ENCODE measurements at regions not wholly inside any gene's neighbourhood (a gene's known extent, or its start where the extent isn't known, plus 50 kb on each side); places are given as distances from the start of the nearest gene placed in this dataset.

DNA sequence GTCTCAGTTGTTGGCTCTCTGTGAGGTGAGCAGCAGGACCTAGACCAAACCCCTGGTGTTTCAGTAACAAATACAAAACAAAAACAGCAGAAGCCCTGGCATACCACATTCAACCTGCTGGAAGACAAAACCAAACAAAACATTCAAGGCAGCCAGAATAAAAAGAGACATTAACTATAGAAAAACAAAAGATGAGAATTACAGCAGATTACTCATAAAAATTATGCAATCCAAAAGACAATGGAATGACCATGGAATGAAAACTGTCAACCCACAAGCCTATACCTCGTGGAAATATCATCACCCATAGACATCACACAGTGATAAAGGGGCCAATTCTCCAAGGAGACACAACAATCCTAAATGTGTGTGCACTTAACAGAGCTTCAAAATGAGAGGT, 106.0 kb upstream of the IQSEC1 start:
- ChIA-PET POLR2A (no interaction called here), CTCF (no interaction called here)
- Mint-ChIP-seq H3K36me3 (ENCODE audit: low read depth) (no peaks in the 10 kb centered on the region), H3K27me3 (peaks cover 4% of the 10 kb centered on the region), H3K4me1 (ENCODE audit: low read depth) (no peaks in the 10 kb centered on the region), H3K9me3 (peaks cover 15% of the 10 kb centered on the region), H3K27ac (no peak overlapping the region), H3K4me3 (no peak overlapping the region)
- Histone ChIP-seq H3K36me3 (ENCODE audit: insufficient read depth, low read length) (no peaks in the 10 kb centered on the region), H3K27ac (ENCODE audit: low read depth in 1 of 2, low read length in 2 of 2) (no peak overlapping the region), H3K27me3 (ENCODE audit: control insufficient read depth in 1 of 2, insufficient read depth in 2 of 2, low read length in 2 of 2) (peaks cover 0 to 2% of the 10 kb centered on the region in 2 experiments), H3K4me1 (ENCODE audit: insufficient read depth, low read length) (no peaks in the 10 kb centered on the region), H3K4me3 (ENCODE audit: low read length) (no peak overlapping the region), H3K9me3 (ENCODE audit: control insufficient read depth in 1 of 2, insufficient read depth in 1 of 2, low read length in 2 of 2) (peaks cover 8 to 32% of the 10 kb centered on the region in 2 experiments)
- TF ChIP-seq, protein P1, sequence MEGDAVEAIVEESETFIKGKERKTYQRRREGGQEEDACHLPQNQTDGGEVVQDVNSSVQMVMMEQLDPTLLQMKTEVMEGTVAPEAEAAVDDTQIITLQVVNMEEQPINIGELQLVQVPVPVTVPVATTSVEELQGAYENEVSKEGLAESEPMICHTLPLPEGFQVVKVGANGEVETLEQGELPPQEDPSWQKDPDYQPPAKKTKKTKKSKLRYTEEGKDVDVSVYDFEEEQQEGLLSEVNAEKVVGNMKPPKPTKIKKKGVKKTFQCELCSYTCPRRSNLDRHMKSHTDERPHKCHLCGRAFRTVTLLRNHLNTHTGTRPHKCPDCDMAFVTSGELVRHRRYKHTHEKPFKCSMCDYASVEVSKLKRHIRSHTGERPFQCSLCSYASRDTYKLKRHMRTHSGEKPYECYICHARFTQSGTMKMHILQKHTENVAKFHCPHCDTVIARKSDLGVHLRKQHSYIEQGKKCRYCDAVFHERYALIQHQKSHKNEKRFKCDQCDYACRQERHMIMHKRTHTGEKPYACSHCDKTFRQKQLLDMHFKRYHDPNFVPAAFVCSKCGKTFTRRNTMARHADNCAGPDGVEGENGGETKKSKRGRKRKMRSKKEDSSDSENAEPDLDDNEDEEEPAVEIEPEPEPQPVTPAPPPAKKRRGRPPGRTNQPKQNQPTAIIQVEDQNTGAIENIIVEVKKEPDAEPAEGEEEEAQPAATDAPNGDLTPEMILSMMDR (IDR thresholded peaks at IDR 0.05): no peak
- intact Hi-C loops (cut with DNase I, micrococcal nuclease): no loop called here
- ATAC-seq (ENCODE audit: poor library complexity) (no peak), DNase-seq (no peak)

DNA sequence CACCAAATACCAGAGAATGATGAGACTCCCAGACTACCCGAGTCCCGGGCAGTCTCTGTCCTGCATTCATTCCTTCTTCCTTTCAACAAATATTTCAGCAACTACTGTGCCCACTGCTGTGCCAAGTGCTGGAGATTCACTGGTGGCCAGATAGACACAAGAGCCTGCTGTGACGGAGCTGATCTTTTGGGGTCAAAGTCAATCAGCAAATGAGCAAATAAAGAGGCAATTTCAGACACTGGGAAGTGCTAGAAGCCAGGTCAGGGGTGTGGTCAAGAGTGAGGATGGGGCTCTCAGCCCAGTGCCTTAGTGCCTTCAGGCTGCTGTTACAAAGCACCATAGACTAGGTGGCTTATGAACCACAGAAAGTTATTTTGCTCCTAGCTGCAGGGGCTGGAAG, 104.9 kb upstream of the IQSEC1 start:
- peaks cover 8 to 32% of the 10 kb centered on the region in 2 experiments for H3K9me3 ChIP-seq (ENCODE audit: control insufficient read depth in 1 of 2, insufficient read depth in 1 of 2, low read length in 2 of 2)
- TF ChIP-seq, protein P1 (IDR thresholded peaks at IDR 0.05): no peak
- H3K4me3 ChIP-seq (ENCODE audit: low read length): no peak overlapping the region
- H3K36me3 ChIP-seq (ENCODE audit: insufficient read depth, low read length): no peaks in the 10 kb centered on the region
- POLR2A ChIA-PET: no interaction called here
- no peak for ATAC-seq (ENCODE audit: poor library complexity)
- intact Hi-C loops (cut with DNase I, micrococcal nuclease): no loop called here
- H3K27ac ChIP-seq (ENCODE audit: low read depth in 1 of 2, low read length in 2 of 2): no peak overlapping the region
- Mint-ChIP-seq H3K36me3 (ENCODE audit: low read depth) (no peaks in the 10 kb centered on the region), H3K9me3 (peaks cover 13% of the 10 kb centered on the region), H3K4me1 (ENCODE audit: low read depth) (no peaks in the 10 kb centered on the region), H3K27ac (no peak overlapping the region), H3K27me3 (peaks cover 4% of the 10 kb centered on the region), H3K4me3 (no peak overlapping the region)
- CTCF ChIA-PET: no interaction called here
- no peaks in the 10 kb centered on the region for H3K4me1 ChIP-seq (ENCODE audit: insufficient read depth, low read length)
- no peak for DNase-seq
- H3K27me3 ChIP-seq (ENCODE audit: control insufficient read depth in 1 of 2, insufficient read depth in 2 of 2, low read length in 2 of 2): peaks cover 0 to 2% of the 10 kb centered on the region in 2 experiments

DNA sequence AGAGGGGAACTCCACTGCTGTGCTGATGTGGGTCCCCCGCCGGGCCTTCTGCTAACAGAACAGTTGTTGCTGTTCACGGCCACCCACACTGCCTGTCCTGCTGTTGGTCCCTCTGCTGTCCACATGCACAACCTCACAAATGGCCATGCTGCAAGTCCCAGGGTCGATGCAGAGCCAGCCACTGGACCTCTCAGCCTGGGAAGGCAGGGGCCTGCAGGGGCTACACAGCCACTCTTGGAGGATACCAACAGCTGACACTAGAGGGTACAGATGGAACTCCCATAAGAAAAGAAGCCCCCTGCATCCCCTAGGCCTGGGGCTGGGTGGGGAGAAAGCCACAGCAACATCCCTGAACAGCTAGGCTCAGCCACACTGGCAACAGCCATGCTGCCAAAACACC, 104.4 kb upstream of the IQSEC1 start:
- no peak for ATAC-seq (ENCODE audit: poor library complexity)
- Mint-ChIP-seq H3K27me3 (peaks cover 4% of the 10 kb centered on the region), H3K36me3 (ENCODE audit: low read depth) (no peaks in the 10 kb centered on the region), H3K27ac (no peak overlapping the region), H3K9me3 (peaks cover 13% of the 10 kb centered on the region), H3K4me3 (no peak overlapping the region), H3K4me1 (ENCODE audit: low read depth) (no peaks in the 10 kb centered on the region)
- no peak for DNase-seq
- POLR2A ChIA-PET: no interaction called here
- Histone ChIP-seq H3K4me3 (ENCODE audit: low read length) (no peak overlapping the region), H3K27ac (ENCODE audit: low read depth in 1 of 2, low read length in 2 of 2) (no peak overlapping the region), H3K9me3 (ENCODE audit: control insufficient read depth in 1 of 2, insufficient read depth in 1 of 2, low read length in 2 of 2) (peaks cover 8 to 32% of the 10 kb centered on the region in 2 experiments), H3K4me1 (ENCODE audit: insufficient read depth, low read length) (no peaks in the 10 kb centered on the region), H3K36me3 (ENCODE audit: insufficient read depth, low read length) (no peaks in the 10 kb centered on the region), H3K27me3 (ENCODE audit: control insufficient read depth in 1 of 2, insufficient read depth in 2 of 2, low read length in 2 of 2) (peaks cover 0 to 2% of the 10 kb centered on the region in 2 experiments)
- CTCF ChIA-PET: no interaction called here
- TF ChIP-seq, protein P1 (IDR thresholded peaks at IDR 0.05): no peak
- intact Hi-C loops (cut with DNase I, micrococcal nuclease): no loop called here
